Endothelial cell of umbilical vein (primary cell): ENCODE measurements at regions not wholly inside any gene's neighbourhood (a gene's known extent, or its start where the extent isn't known, plus 50 kb on each side); places are given as distances from the start of the nearest gene placed in this dataset.
"Not testable (repeated sequence)": the region's sequence is repeated elsewhere in the genome, so short reads cannot be mapped to it uniquely, and the experiment has no call there.

Source experiments
- BruUV-seq: library from RNA; stranded (reverse); fragments of 400-500 nt; replicated peaks from 2 replicates; lab custom pipeline; 2021; lab: Mats Ljungman, UMichigan
- CTCF ChIA-PET: fragments of 300-600, 350-600 bp; sonication (Branson Sonifier 250); formaldehyde crosslinking; loops from one replicate; lab custom pipeline; 2021; ENCODE audit warnings: antibody characterized with exemption, inconsistent platforms; lab: Charles Lee
- POLR2A ChIA-PET: fragments of 300-600, 350-600 bp; sonication (Branson Sonifier 250); formaldehyde crosslinking; loops from one replicate; lab custom pipeline; 2021; ENCODE audit warnings: antibody characterized with exemption, inconsistent platforms; lab: Charles Lee
- DNase-seq: peaks from one replicate; pipeline ENCODE4 v3.0.0-alpha.2; 2011; ENCODE audit warnings: low read depth, low spot score
- FAIRE-seq: peaks from 2 replicates; lab custom pipeline; 2011; peaks lifted over from hg19 to GRCh38; lab: Jason Lieb, UNC
- H2AFZ ChIP-seq: 2 replicates; pipeline ENCODE4 v1.6.0; 2012; ENCODE audit warnings: low read depth, low read length, control low read depth, inconsistent platforms
- H3K27ac ChIP-seq: 2 replicates; pipeline ENCODE4 v1.5.1; 2011; ENCODE audit warnings: low read depth, mild to moderate bottlenecking, control low read depth, low read length, moderate library complexity; ENCODE audit not compliant: insufficient read depth
- H3K27me3 ChIP-seq, 2 experiments: 2 replicates each; pipeline versions ENCODE4 v1.6.0 to v1.6.1; 2011; ENCODE audit warnings: low read length in 2 of 2, mixed read lengths in 1 of 2; ENCODE audit not compliant: control insufficient read depth in 2 of 2, insufficient read depth in 2 of 2
- H3K36me3 ChIP-seq, 2 experiments: 2 replicates in 1 of 2; 3 replicates in 1 of 2; pipeline ENCODE4 v1.5.1; 2011; ENCODE audit warnings: low read length in 2 of 2, mild to moderate bottlenecking in 1 of 2, moderate library complexity in 1 of 2; ENCODE audit not compliant: control insufficient read depth in 2 of 2, insufficient read depth in 2 of 2; ENCODE audit errors: extremely low read depth in 1 of 2
- H3K4me1 ChIP-seq: 3 replicates; pipeline ENCODE4 v1.5.1; 2011; ENCODE audit warnings: mild to moderate bottlenecking, low read length; ENCODE audit not compliant: control insufficient read depth, insufficient read depth; ENCODE audit errors: extremely low read depth
- H3K4me2 ChIP-seq: 2 replicates; pipeline ENCODE4 v1.6.1; 2011; ENCODE audit warnings: low read length, control low read depth, mixed read lengths; ENCODE audit not compliant: insufficient read depth
- H3K4me3 ChIP-seq, 3 experiments: fragments of 200-600 bp in 1 of 3; sonication (generic), shearing (Covaris generic) in 1 of 3; replicated peaks in 1 of 3; 2 replicates each; pipeline ENCODE4 v1.5.1; 2011 to 2016; ENCODE audit warnings: control low read depth in 3 of 3, low read length in 3 of 3, mild to moderate bottlenecking in 2 of 3, inconsistent platforms in 1 of 3, low read depth in 1 of 3, moderate library complexity in 1 of 3; ENCODE audit not compliant: insufficient read depth in 1 of 3
- H3K79me2 ChIP-seq: 2 replicates; pipeline ENCODE4 v1.6.0; 2012; ENCODE audit warnings: low read length, inconsistent platforms; ENCODE audit not compliant: control insufficient read depth, insufficient read depth
- H3K9ac ChIP-seq: replicated peaks from 2 replicates; pipeline ENCODE3; 2011; ENCODE audit warnings: low read length, control low read depth; ENCODE audit not compliant: insufficient read depth; ENCODE audit errors: extremely low read depth
- H3K9me1 ChIP-seq: replicated peaks from 3 replicates; pipeline ENCODE4 v1.6.0; 2011; ENCODE audit warnings: mild to moderate bottlenecking, low read length; ENCODE audit not compliant: control insufficient read depth, insufficient read depth; ENCODE audit errors: extremely low read depth
- H3K9me3 ChIP-seq: replicated peaks from 2 replicates; pipeline ENCODE4 v1.5.1; 2012; ENCODE audit warnings: low read length, inconsistent platforms; ENCODE audit not compliant: control insufficient read depth, insufficient read depth
- H4K20me1 ChIP-seq: replicated peaks from 2 replicates; pipeline ENCODE3; 2011; ENCODE audit warnings: mild to moderate bottlenecking, low read length; ENCODE audit not compliant: control insufficient read depth, insufficient read depth; ENCODE audit errors: extremely low read depth
- dilution Hi-C: fragments of 300-500 bp; cut with MboI; formaldehyde crosslinking; loops from one replicate; pipeline ENCODE4 v1.15.0; 2019; ENCODE audit warnings: low sequenced_read_pairs; ENCODE audit not compliant: extremely low pct_ligation_motif_present
- intact Hi-C: fragments of 100-400 bp; cut with micrococcal nuclease; formaldehyde crosslinking; loops from one replicate; pipeline ENCODE4 v1.10.0; 2022

- BruUV-seq, intact Hi-C loops, H2AFZ ChIP-seq, POLR2A ChIA-PET, H3K9ac ChIP-seq, H3K27me3 ChIP-seq, H3K4me3 ChIP-seq, H3K9me3 ChIP-seq, CTCF ChIA-PET, H3K79me2 ChIP-seq, H3K27ac ChIP-seq, dilution Hi-C loops, H3K4me1 ChIP-seq, DNase-seq, H3K36me3 ChIP-seq, H3K9me1 ChIP-seq, FAIRE-seq, H3K4me2 ChIP-seq, H4K20me1 ChIP-seq: not testable (repeated sequence)
Observed at GRCh38 chr21:5115646-5116343, 5405.6 kb upstream of the TPTE start.

GRCh38 chr21:5116344-5117123, 5404.8 kb upstream of the TPTE start:
- H3K4me2 ChIP-seq, H3K9me3 ChIP-seq, intact Hi-C loops, H3K9me1 ChIP-seq, dilution Hi-C loops, H3K9ac ChIP-seq, H3K79me2 ChIP-seq, H3K36me3 ChIP-seq, POLR2A ChIA-PET, DNase-seq, FAIRE-seq, H2AFZ ChIP-seq, H3K27ac ChIP-seq, CTCF ChIA-PET, H3K4me3 ChIP-seq, H4K20me1 ChIP-seq, H3K27me3 ChIP-seq, H3K4me1 ChIP-seq: not testable (repeated sequence)
- TSS peak; percentile 34 for BruUV-seq

- H3K9me3 ChIP-seq, H3K9me1 ChIP-seq, FAIRE-seq, DNase-seq, POLR2A ChIA-PET, intact Hi-C loops, dilution Hi-C loops, H3K9ac ChIP-seq, H4K20me1 ChIP-seq, H3K4me2 ChIP-seq, H2AFZ ChIP-seq, CTCF ChIA-PET, H3K27me3 ChIP-seq, BruUV-seq, H3K36me3 ChIP-seq, H3K4me1 ChIP-seq, H3K4me3 ChIP-seq, H3K27ac ChIP-seq, H3K79me2 ChIP-seq: not testable (repeated sequence)
Observed at GRCh38 chr21:5117135-5117534, 5404.2 kb upstream of the TPTE start.

GRCh38 chr21:5117666-5118295, 5403.6 kb upstream of the TPTE start:
- H3K4me3 ChIP-seq, CTCF ChIA-PET, H3K79me2 ChIP-seq, H3K9me1 ChIP-seq, H3K4me2 ChIP-seq, intact Hi-C loops, H3K27ac ChIP-seq, H4K20me1 ChIP-seq, H3K36me3 ChIP-seq, H2AFZ ChIP-seq, H3K27me3 ChIP-seq, POLR2A ChIA-PET, H3K9ac ChIP-seq, dilution Hi-C loops, H3K4me1 ChIP-seq, BruUV-seq, DNase-seq, FAIRE-seq, H3K9me3 ChIP-seq: not testable (repeated sequence)
